SU-DHL-6 (cell line): ENCODE measurements at regions not wholly inside any gene's neighbourhood (a gene's known extent, or its start where the extent isn't known, plus 50 kb on each side); places are given as distances from the start of the nearest gene placed in this dataset.
"Not testable (repeated sequence)": the region's sequence is repeated elsewhere in the genome, so short reads cannot be mapped to it uniquely, and the experiment has no call there.

Experiments
- EZH2phosphoT487 ChIP-seq: fragments of 200-600 bp; sonication (generic), shearing (Covaris generic); conservative IDR thresholded peaks from 2 replicates; pipeline ENCODE4 v1.6.1; 2018; ENCODE audit warnings: mild to moderate bottlenecking, antibody characterized with exemption, low read length, moderate library complexity, mixed read lengths
- TF ChIP-seq, protein P1 (sequence below): fragments of 200-600 bp; sonication (generic); IDR thresholded peaks from one replicate; pipeline ENCODE4 v1.5.1; 2017; ENCODE audit warnings: antibody characterized with exemption, mild to moderate bottlenecking, low read length, moderate library complexity; ENCODE audit not compliant: insufficient read depth, poor library complexity, severe bottlenecking

DNA sequence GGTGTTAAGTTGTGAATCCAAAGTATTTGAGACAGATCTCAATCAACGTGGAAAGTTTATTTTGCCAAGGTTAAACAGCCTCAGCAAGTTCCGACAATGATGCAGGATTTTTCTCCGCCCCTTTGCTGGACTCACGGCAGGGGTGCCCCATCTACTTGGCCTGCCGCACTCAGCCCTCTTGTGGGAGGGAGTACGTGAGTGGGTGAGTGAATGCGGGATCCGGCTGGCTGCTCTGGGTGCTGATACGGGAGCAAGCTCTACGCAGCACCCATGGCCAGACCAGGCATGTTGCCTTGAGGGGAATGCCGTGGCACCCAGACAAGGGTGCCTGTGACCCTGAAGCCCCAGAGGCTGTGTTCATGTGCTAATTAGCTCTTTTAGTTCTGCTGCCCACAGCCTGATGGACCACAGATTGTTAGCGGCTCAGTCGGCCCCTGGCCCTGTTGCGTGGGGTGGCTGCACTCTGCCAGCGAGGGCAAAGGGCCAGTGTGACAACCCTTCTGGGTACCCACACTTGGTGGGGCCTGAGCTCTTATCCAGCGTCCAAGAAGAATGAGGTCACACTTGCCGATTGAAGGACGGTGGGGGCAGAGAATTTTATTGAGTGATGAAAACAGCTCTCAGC, 81.2 kb upstream of the FAM153A start:
- TF ChIP-seq, protein P1, sequence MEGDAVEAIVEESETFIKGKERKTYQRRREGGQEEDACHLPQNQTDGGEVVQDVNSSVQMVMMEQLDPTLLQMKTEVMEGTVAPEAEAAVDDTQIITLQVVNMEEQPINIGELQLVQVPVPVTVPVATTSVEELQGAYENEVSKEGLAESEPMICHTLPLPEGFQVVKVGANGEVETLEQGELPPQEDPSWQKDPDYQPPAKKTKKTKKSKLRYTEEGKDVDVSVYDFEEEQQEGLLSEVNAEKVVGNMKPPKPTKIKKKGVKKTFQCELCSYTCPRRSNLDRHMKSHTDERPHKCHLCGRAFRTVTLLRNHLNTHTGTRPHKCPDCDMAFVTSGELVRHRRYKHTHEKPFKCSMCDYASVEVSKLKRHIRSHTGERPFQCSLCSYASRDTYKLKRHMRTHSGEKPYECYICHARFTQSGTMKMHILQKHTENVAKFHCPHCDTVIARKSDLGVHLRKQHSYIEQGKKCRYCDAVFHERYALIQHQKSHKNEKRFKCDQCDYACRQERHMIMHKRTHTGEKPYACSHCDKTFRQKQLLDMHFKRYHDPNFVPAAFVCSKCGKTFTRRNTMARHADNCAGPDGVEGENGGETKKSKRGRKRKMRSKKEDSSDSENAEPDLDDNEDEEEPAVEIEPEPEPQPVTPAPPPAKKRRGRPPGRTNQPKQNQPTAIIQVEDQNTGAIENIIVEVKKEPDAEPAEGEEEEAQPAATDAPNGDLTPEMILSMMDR = not testable (repeated sequence)
- TF ChIP-seq EZH2phosphoT487 = not testable (repeated sequence)
